T-helper 17 cell (primary cell): ENCODE measurements at regions not wholly inside any gene's neighbourhood (a gene's known extent, or its start where the extent isn't known, plus 50 kb on each side); places are given as distances from the start of the nearest gene placed in this dataset.
"Not testable (repeated sequence)": the region's sequence is repeated elsewhere in the genome, so short reads cannot be mapped to it uniquely, and the experiment has no call there.

Experiments
- ATAC-seq: fragments of 150-1000 bp; cut with Tn5 transposase; 2 replicates; pipeline ENCODE4 v1.10.0; 2021; ENCODE audit warnings: mild to moderate bottlenecking, moderate library complexity
- DNase-seq, 3 donors: peaks; one replicate each; pipeline versions ENCODE4 v3.0.0 to v3.0.0-alpha.2; 2020 to 2021
- H3K9me3 ChIP-seq: one replicate; pipeline ENCODE4 v1.7.0; 2013; ENCODE audit warnings: low read length, mild to moderate bottlenecking; ENCODE audit not compliant: control insufficient read depth, poor library complexity, severe bottlenecking
- H3K27ac Mint-ChIP-seq: one replicate; pipeline ENCODE4 v1.8.0; 2022; ENCODE audit warnings: mild to moderate bottlenecking, moderate library complexity, mixed read lengths
- H3K27me3 Mint-ChIP-seq: one replicate; pipeline ENCODE4 v1.8.0; 2022; ENCODE audit warnings: mixed read lengths
- H3K36me3 Mint-ChIP-seq: one replicate; pipeline ENCODE4 v1.8.0; 2022; ENCODE audit warnings: low read depth, mixed read lengths
- H3K4me1 Mint-ChIP-seq: one replicate; pipeline ENCODE4 v1.8.0; 2022; ENCODE audit warnings: mild to moderate bottlenecking, mixed read lengths
- H3K4me3 Mint-ChIP-seq: one replicate; pipeline ENCODE4 v1.8.0; 2022; ENCODE audit warnings: mild to moderate bottlenecking, moderate library complexity, mixed read lengths

- Mint-ChIP-seq H3K36me3 (no peaks in the 10 kb centered on the region), H3K27me3 (no peaks in the 10 kb centered on the region), H3K4me3 (no peak overlapping the region), H3K4me1 (no peaks in the 10 kb centered on the region), H3K27ac (no peak overlapping the region)
- DNase-seq (no peak), ATAC-seq (no peak)
- H3K9me3 ChIP-seq, result no peaks in the 10 kb centered on the region
Observed at GRCh38 chr7:20466543-20467021, 135.9 kb downstream of the ITGB8 start.

GRCh38 chr7:20470082-20470481 lies 139.4 kb downstream of the ITGB8 start:
- Mint-ChIP-seq H3K4me1 (no peaks in the 10 kb centered on the region), H3K27ac (no peak overlapping the region), H3K36me3 (no peaks in the 10 kb centered on the region), H3K27me3 (no peaks in the 10 kb centered on the region), H3K4me3 (no peak overlapping the region)
- ATAC-seq (no peak), DNase-seq (no peak)
- H3K9me3 ChIP-seq, result no peaks in the 10 kb centered on the region

- no peak overlapping the region for H3K4me3 Mint-ChIP-seq
- DNase-seq, result no peak
- peak; percentile 32 for ATAC-seq
- H3K36me3 Mint-ChIP-seq, result no peaks in the 10 kb centered on the region
- no peaks in the 10 kb centered on the region for H3K27me3 Mint-ChIP-seq
- H3K9me3 ChIP-seq, result no peaks in the 10 kb centered on the region
- no peaks in the 10 kb centered on the region for H3K4me1 Mint-ChIP-seq
- H3K27ac Mint-ChIP-seq, result no peak overlapping the region
Observed at GRCh38 chr7:20470726-20471125, 140.0 kb downstream of the ITGB8 start.

- Mint-ChIP-seq H3K27me3 (no peaks in the 10 kb centered on the region), H3K36me3 (no peaks in the 10 kb centered on the region), H3K27ac (no peak overlapping the region), H3K4me3 (no peak overlapping the region), H3K4me1 (no peaks in the 10 kb centered on the region)
- H3K9me3 ChIP-seq, result no peaks in the 10 kb centered on the region
- no peak for ATAC-seq
- no peak for DNase-seq
Observed at GRCh38 chr7:20474249-20474648, 141.2 kb upstream of the ABCB5 start.

GRCh38 chr7:20475756-20476155 lies 139.7 kb upstream of the ABCB5 start:
- no peak for ATAC-seq
- Mint-ChIP-seq H3K4me1 (no peaks in the 10 kb centered on the region), H3K27me3 (no peaks in the 10 kb centered on the region), H3K27ac (no peak overlapping the region), H3K36me3 (no peaks in the 10 kb centered on the region), H3K4me3 (no peak overlapping the region)
- no peak for DNase-seq
- H3K9me3 ChIP-seq, result no peaks in the 10 kb centered on the region

- no peak for ATAC-seq
- DNase-seq, result no peak
- Mint-ChIP-seq H3K4me1 (no peaks in the 10 kb centered on the region), H3K27me3 (no peaks in the 10 kb centered on the region), H3K4me3 (no peak overlapping the region), H3K27ac (no peak overlapping the region), H3K36me3 (no peaks in the 10 kb centered on the region)
- no peaks in the 10 kb centered on the region for H3K9me3 ChIP-seq
Observed at GRCh38 chr7:20477067-20477466, 138.4 kb upstream of the ABCB5 start.

- H3K27me3 Mint-ChIP-seq, result no peaks in the 10 kb centered on the region
Observed at GRCh38 chr7:20479706-20480105, 135.8 kb upstream of the ABCB5 start.

GRCh38 chr7:20482071-20482470 lies 133.4 kb upstream of the ABCB5 start:
- no peak overlapping the region for H3K27ac Mint-ChIP-seq
- no peaks in the 10 kb centered on the region for H3K4me1 Mint-ChIP-seq

More at GRCh38 chr7:20479706-20480105, 135.8 kb upstream of the ABCB5 start:
- DNase-seq (no peak), ATAC-seq (no peak)
- Mint-ChIP-seq H3K4me3 (no peak overlapping the region), H3K36me3 (no peaks in the 10 kb centered on the region), H3K4me1 (no peaks in the 10 kb centered on the region), H3K27ac (no peak overlapping the region)
- H3K9me3 ChIP-seq, result no peaks in the 10 kb centered on the region

GRCh38 chr7:20484356-20484755 lies 131.1 kb upstream of the ABCB5 start:
- ATAC-seq, result no peak
- no peaks in the 10 kb centered on the region for H3K36me3 Mint-ChIP-seq
- peaks cover 4% of the 10 kb centered on the region for H3K9me3 ChIP-seq
- no peak overlapping the region for H3K27ac Mint-ChIP-seq
- H3K27me3 Mint-ChIP-seq, result no peaks in the 10 kb centered on the region
- DNase-seq, result no peak
- H3K4me3 Mint-ChIP-seq, result no peak overlapping the region
- no peaks in the 10 kb centered on the region for H3K4me1 Mint-ChIP-seq

More at GRCh38 chr7:20482071-20482470, 133.4 kb upstream of the ABCB5 start:
- no peak for ATAC-seq
- no peak for DNase-seq
- Mint-ChIP-seq H3K36me3 (no peaks in the 10 kb centered on the region), H3K27me3 (no peaks in the 10 kb centered on the region), H3K4me3 (no peak overlapping the region)
- H3K9me3 ChIP-seq, result no peaks in the 10 kb centered on the region

GRCh38 chr7:20488850-20489249 lies 126.6 kb upstream of the ABCB5 start:
- H3K4me3 Mint-ChIP-seq, result no peak overlapping the region
- H3K9me3 ChIP-seq, result peaks cover 4% of the 10 kb centered on the region

GRCh38 chr7:20491284-20491683 lies 124.2 kb upstream of the ABCB5 start:
- no peaks in the 10 kb centered on the region for H3K36me3 Mint-ChIP-seq
- ATAC-seq (no peak), DNase-seq (no peak)
- H3K27me3 Mint-ChIP-seq, result no peaks in the 10 kb centered on the region
- peaks cover 4% of the 10 kb centered on the region for H3K9me3 ChIP-seq
- no peak overlapping the region for H3K4me3 Mint-ChIP-seq
- H3K4me1 Mint-ChIP-seq, result no peaks in the 10 kb centered on the region
- H3K27ac Mint-ChIP-seq, result no peak overlapping the region

More at GRCh38 chr7:20488850-20489249, 126.6 kb upstream of the ABCB5 start:
- Mint-ChIP-seq H3K4me1 (no peaks in the 10 kb centered on the region), H3K27me3 (no peaks in the 10 kb centered on the region), H3K27ac (no peak overlapping the region), H3K36me3 (no peaks in the 10 kb centered on the region)
- ATAC-seq (no peak), DNase-seq (no peak)

- H3K27me3 Mint-ChIP-seq, result no peaks in the 10 kb centered on the region
- no peaks in the 10 kb centered on the region for H3K4me1 Mint-ChIP-seq
- no peak for ATAC-seq
- no peaks in the 10 kb centered on the region for H3K36me3 Mint-ChIP-seq
- H3K9me3 ChIP-seq, result no peaks in the 10 kb centered on the region
- no peak overlapping the region for H3K27ac Mint-ChIP-seq
- no peak overlapping the region for H3K4me3 Mint-ChIP-seq
- no peak for DNase-seq
Observed at GRCh38 chr7:20494566-20494965, 120.9 kb upstream of the ABCB5 start.

- H3K4me3 Mint-ChIP-seq, H3K4me1 Mint-ChIP-seq, H3K27ac Mint-ChIP-seq, H3K27me3 Mint-ChIP-seq, ATAC-seq, H3K36me3 Mint-ChIP-seq, DNase-seq, H3K9me3 ChIP-seq: not testable (repeated sequence)
Observed at GRCh38 chr7:20501473-20501872, 114.0 kb upstream of the ABCB5 start.

GRCh38 chr7:20503278-20503950 lies 112.1 kb upstream of the ABCB5 start:
- H3K9me3 ChIP-seq, result no peaks in the 10 kb centered on the region

More at GRCh38 chr7:20503278-20503950, 112.1 kb upstream of the ABCB5 start:
- H3K36me3 Mint-ChIP-seq, result no peaks in the 10 kb centered on the region
- no peak for DNase-seq
- no peak for ATAC-seq
- H3K4me3 Mint-ChIP-seq, result no peak overlapping the region
- H3K27me3 Mint-ChIP-seq, result no peaks in the 10 kb centered on the region
- no peaks in the 10 kb centered on the region for H3K4me1 Mint-ChIP-seq
- no peak overlapping the region for H3K27ac Mint-ChIP-seq
